Thoracic aorta (tissue), 2 donors: ENCODE measurements at regions not wholly inside any gene's neighbourhood (a gene's known extent, or its start where the extent isn't known, plus 50 kb on each side); places are given as distances from the start of the nearest gene placed in this dataset.

Source experiments
- ATAC-seq: fragments of 150-250 bp; one replicate; pipeline ENCODE4 v1.8.0; 2017; ENCODE audit warnings: low read depth; ENCODE audit not compliant: insufficient number of reproducible peaks, low FRiP score
- DNase-seq: peaks from one replicate; pipeline ENCODE4 v3.0.0-alpha.2; 2020; ENCODE audit warnings: low spot score
- H3K27ac ChIP-seq, 2 donors: fragments of 200-600 bp; sonication (generic); 1 replicate in 1 of 2; 2 replicates in 1 of 2; pipeline ENCODE4 v1.5.1; 2016; ENCODE audit warnings: mild to moderate bottlenecking in 2 of 2, moderate library complexity in 2 of 2
- H3K27me3 ChIP-seq: fragments of 200-600 bp; sonication (generic); replicated peaks from 2 replicates; pipeline ENCODE4 v1.6.0; 2016; ENCODE audit warnings: mild to moderate bottlenecking; ENCODE audit not compliant: insufficient read depth
- H3K36me3 ChIP-seq: fragments of 200-600 bp; sonication (generic); one replicate; pipeline ENCODE4 v1.5.1; 2016
- H3K4me1 ChIP-seq, 2 donors: fragments of 200-600 bp; sonication (generic); 1 replicate in 1 of 2; 2 replicates in 1 of 2; pipeline versions ENCODE4 v1.5.1 to v1.6.0; 2016; ENCODE audit warnings: low read depth in 2 of 2, mild to moderate bottlenecking in 1 of 2; ENCODE audit not compliant: control insufficient read depth in 1 of 2
- H3K4me3 ChIP-seq: fragments of 200-600 bp; sonication (generic); 2 replicates; pipeline ENCODE4 v1.5.1; 2016; ENCODE audit warnings: mild to moderate bottlenecking
- H3K9me3 ChIP-seq: fragments of 200-600 bp; sonication (generic); 2 replicates; pipeline ENCODE4 v1.5.1; 2016
- CTCF ChIP-seq: fragments of 200-600 bp; sonication (generic); IDR thresholded peaks from one replicate; pipeline ENCODE4 v1.5.1; 2019; ENCODE audit warnings: antibody characterized with exemption

DNA sequence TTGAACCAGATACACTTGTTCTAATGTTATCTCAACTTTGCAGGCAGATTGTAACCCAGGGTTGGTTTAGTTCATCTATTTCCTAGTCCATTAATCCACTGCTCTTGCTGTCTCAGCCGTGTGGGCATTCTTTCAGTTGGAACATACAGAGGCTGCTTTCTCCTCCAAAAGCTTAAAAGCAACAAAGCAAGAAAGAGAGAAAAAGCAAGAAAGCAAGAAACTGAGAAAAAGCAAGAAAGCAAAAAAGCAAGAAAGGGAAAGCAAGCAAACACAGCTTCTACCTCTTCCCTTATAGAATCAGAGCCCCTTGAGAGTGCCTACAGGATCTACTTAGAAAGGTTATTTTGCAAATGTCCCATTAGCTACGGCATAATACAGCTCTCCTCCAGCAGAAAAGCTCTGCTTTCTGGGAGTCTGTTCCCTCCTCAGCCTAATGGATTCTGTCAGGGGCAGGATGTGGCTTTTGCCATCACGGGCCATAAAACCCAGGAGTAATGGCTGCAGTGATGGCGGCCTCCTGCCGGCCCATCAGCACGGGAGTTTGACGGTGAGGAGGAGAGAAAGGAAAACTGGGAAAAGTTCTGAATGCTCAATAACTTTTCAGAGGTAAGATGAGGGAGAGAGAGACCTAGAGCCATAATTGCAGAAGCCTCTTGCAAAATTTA lies 156.8 kb upstream of the JARID2 start:
- no peak for TF ChIP-seq CTCF
- H3K36me3 ChIP-seq = no peaks in the 10 kb centered on the region
- no peaks in the 10 kb centered on the region for H3K4me1 ChIP-seq
- DNase-seq = no peak
- no peak overlapping the region for H3K4me3 ChIP-seq
- H3K27ac ChIP-seq = no peak overlapping the region
- H3K9me3 ChIP-seq = no peaks in the 10 kb centered on the region
- no peak for ATAC-seq
- no peaks in the 10 kb centered on the region for H3K27me3 ChIP-seq

DNA sequence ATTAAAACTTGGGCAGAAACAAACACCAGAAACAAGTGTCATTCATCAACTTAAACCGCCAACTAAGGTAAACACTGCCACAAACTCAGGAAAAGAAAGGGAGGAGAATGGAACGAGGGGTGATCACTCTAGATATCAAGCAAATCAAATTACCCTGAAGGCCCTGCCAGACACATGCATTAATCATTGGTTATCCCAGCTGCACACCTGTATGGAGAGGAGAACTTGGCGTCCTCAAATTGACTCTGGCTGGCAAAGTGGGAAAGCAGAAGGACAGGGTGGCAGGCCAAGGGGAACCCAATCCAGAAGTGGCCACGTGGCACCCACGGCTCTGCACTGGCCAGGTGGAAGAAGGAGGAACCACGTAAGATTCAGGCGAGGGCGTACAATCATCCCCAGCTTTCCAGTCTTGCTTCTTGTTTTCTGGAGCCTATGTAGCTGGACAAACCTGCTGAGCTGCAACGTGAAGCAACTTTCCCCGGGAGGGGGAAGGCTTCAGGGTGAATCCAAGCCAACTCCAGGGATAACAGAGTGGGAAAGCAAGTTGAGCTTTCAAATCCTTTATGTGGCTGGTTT lies 156.2 kb upstream of the JARID2 start:
- Histone ChIP-seq H3K4me3 (no peak overlapping the region), H3K27me3 (no peaks in the 10 kb centered on the region), H3K27ac (no peak overlapping the region), H3K9me3 (no peaks in the 10 kb centered on the region), H3K36me3 (no peaks in the 10 kb centered on the region), H3K4me1 (no peaks in the 10 kb centered on the region)
- TF ChIP-seq CTCF = no peak
- ATAC-seq = no peak
- no peak for DNase-seq

DNA sequence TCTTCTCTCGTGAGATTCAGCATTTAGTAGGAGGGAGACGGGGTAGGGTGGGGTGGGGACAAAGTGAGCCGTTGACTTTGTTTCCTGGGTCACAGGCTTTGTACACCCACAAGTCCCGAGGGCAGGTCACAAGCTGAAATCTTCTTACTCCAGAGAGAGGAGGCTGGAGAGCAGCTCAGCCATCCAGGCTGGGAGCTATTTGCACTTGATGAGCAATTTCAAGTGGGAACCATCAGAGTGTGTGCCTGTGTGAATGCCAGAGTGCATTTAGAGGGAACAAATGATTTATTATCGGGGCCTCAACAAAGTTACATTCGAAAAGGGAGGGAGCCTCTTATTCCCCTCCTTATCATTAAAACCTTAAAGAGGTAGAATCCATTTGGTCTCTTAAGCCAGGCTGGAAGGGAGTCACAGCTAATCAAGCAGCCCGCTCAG lies 155.7 kb upstream of the JARID2 start:
- Histone ChIP-seq H3K27me3 (no peaks in the 10 kb centered on the region), H3K4me1 (no peaks in the 10 kb centered on the region), H3K4me3 (no peak overlapping the region), H3K36me3 (no peaks in the 10 kb centered on the region), H3K9me3 (no peaks in the 10 kb centered on the region), H3K27ac (no peak overlapping the region)
- DNase-seq = no peak
- no peak for TF ChIP-seq CTCF
- no peak for ATAC-seq

- TF ChIP-seq CTCF = no peak
- no peaks in the 10 kb centered on the region for H3K27me3 ChIP-seq
- H3K4me3 ChIP-seq = no peak overlapping the region
- H3K9me3 ChIP-seq = no peaks in the 10 kb centered on the region
- H3K27ac ChIP-seq = no peak overlapping the region
- ATAC-seq (no peak), DNase-seq (no peak)
- H3K36me3 ChIP-seq = no peaks in the 10 kb centered on the region
- no peaks in the 10 kb centered on the region for H3K4me1 ChIP-seq
Measured at GRCh38 chr6:15090745-15091384, 155.0 kb upstream of the JARID2 start.

- no peak overlapping the region for H3K4me3 ChIP-seq
- no peak for DNase-seq
- ATAC-seq = no peak
- H3K9me3 ChIP-seq = no peaks in the 10 kb centered on the region
- TF ChIP-seq CTCF = no peak
- H3K27ac ChIP-seq = no peak overlapping the region
- no peaks in the 10 kb centered on the region for H3K36me3 ChIP-seq
- no peaks in the 10 kb centered on the region for H3K4me1 ChIP-seq
- no peaks in the 10 kb centered on the region for H3K27me3 ChIP-seq
Measured at GRCh38 chr6:15096894-15097837, 148.7 kb upstream of the JARID2 start.
